Effector memory CD8-positive, alpha-beta T cell (primary cell): ENCODE measurements at regions not wholly inside any gene's neighbourhood (a gene's known extent, or its start where the extent isn't known, plus 50 kb on each side); places are given as distances from the start of the nearest gene placed in this dataset.

ENCODE experiments used
- ATAC-seq: fragments of 150-1000 bp; cut with Tn5 transposase; replicated peaks from 2 replicates; pipeline ENCODE4 v1.10.0; 2021; ENCODE audit warnings: mild to moderate bottlenecking, moderate library complexity
- DNase-seq, 3 experiments: peaks; one replicate each; pipeline ENCODE4 v3.0.0; 2021
- H3K27ac Mint-ChIP-seq, 2 donors: one replicate each; pipeline ENCODE4 v1.8.0; 2022; ENCODE audit warnings: mild to moderate bottlenecking in 2 of 2, mixed read lengths in 2 of 2, moderate library complexity in 2 of 2
- H3K27me3 Mint-ChIP-seq, 2 donors: one replicate each; pipeline ENCODE4 v1.8.0; 2022; ENCODE audit warnings: mixed read lengths in 2 of 2
- H3K36me3 Mint-ChIP-seq: one replicate; pipeline ENCODE4 v1.8.0; 2022; ENCODE audit warnings: mild to moderate bottlenecking, moderate library complexity, mixed read lengths; ENCODE audit not compliant: insufficient read depth
- H3K4me1 Mint-ChIP-seq, 2 donors: one replicate each; pipeline ENCODE4 v1.8.0; 2022; ENCODE audit warnings: low read depth in 2 of 2, mixed read lengths in 2 of 2
- H3K4me3 Mint-ChIP-seq, 2 donors: one replicate each; pipeline ENCODE4 v1.8.0; 2022; ENCODE audit warnings: mild to moderate bottlenecking in 2 of 2, mixed read lengths in 2 of 2, moderate library complexity in 2 of 2
- H3K9me3 Mint-ChIP-seq, 2 donors: one replicate each; pipeline ENCODE4 v1.8.0; 2022; ENCODE audit warnings: mixed read lengths in 2 of 2

- Mint-ChIP-seq H3K9me3 (no peaks in the 10 kb centered on the region), H3K36me3 (no peaks in the 10 kb centered on the region), H3K27ac (no peak overlapping the region), H3K4me1 (no peaks in the 10 kb centered on the region), H3K27me3 (peaks cover 5 to 21% of the 10 kb centered on the region in 2 donors), H3K4me3 (no peak overlapping the region)
- DNase-seq: no peak
- no peak for ATAC-seq
Observed at GRCh38 chr7:25515633-25516275, 287.5 kb upstream of the NPVF start.

DNA sequence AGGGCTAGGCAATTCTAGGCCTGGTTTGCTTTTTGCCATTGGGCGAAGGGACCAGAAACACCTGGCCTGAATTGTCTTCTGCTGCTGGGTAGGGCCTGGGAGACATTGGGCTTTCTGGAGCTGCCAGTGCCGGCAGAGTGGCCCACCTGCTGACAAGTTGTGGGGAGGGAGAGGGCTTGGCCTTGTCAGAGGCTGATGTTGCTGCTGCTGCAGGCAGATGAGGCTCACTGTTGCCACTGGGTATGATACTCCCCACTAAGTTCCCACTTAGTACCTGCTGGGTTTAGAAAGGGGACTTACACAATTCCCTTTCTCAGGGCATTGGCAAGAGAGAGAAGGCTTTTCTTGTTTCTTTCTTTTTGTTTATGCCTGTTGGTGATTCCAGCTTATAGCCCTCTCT is 289.6 kb upstream of the NPVF start:
- ATAC-seq: no peak
- Mint-ChIP-seq H3K4me1 (no peaks in the 10 kb centered on the region), H3K9me3 (no peaks in the 10 kb centered on the region), H3K36me3 (no peaks in the 10 kb centered on the region), H3K4me3 (no peak overlapping the region), H3K27me3 (peaks cover 5 to 27% of the 10 kb centered on the region in 2 donors), H3K27ac (no peak overlapping the region)
- DNase-seq: no peak

- no peak overlapping the region for H3K4me3 Mint-ChIP-seq
- peaks cover 13 to 42% of the 10 kb centered on the region in 2 donors for H3K27me3 Mint-ChIP-seq
- DNase-seq (no peak), ATAC-seq (no peak)
- H3K9me3 Mint-ChIP-seq: no peaks in the 10 kb centered on the region
- H3K4me1 Mint-ChIP-seq: no peaks in the 10 kb centered on the region
- no peaks in the 10 kb centered on the region for H3K36me3 Mint-ChIP-seq
- H3K27ac Mint-ChIP-seq: no peak overlapping the region
Observed at GRCh38 chr7:25520017-25520416, 291.7 kb upstream of the NPVF start.

DNA sequence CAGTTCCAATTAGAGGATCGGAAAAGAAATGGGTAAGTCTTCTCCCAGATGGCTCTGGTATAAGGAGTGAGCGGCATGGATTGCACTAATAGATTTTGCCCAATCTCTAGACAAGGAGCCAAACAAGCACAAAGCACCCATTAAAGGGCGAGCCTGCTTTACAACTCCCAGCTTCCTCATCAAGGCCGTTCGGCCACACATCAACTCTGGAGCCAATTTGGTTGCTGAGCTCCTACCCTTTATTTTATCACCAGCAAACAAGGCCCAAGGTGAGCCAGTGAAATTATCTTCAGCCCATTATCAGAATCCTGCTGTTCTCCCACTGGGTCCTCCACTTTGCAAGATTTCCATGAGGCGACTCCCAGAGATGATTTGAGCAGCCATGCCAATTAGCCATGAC is 292.2 kb upstream of the NPVF start:
- H3K36me3 Mint-ChIP-seq: no peaks in the 10 kb centered on the region
- no peak for DNase-seq
- H3K27me3 Mint-ChIP-seq: peaks cover 17 to 47% of the 10 kb centered on the region in 2 donors
- no peaks in the 10 kb centered on the region for H3K9me3 Mint-ChIP-seq
- no peak overlapping the region for H3K27ac Mint-ChIP-seq
- no peak overlapping the region for H3K4me3 Mint-ChIP-seq
- ATAC-seq: no peak
- H3K4me1 Mint-ChIP-seq: no peaks in the 10 kb centered on the region

DNA sequence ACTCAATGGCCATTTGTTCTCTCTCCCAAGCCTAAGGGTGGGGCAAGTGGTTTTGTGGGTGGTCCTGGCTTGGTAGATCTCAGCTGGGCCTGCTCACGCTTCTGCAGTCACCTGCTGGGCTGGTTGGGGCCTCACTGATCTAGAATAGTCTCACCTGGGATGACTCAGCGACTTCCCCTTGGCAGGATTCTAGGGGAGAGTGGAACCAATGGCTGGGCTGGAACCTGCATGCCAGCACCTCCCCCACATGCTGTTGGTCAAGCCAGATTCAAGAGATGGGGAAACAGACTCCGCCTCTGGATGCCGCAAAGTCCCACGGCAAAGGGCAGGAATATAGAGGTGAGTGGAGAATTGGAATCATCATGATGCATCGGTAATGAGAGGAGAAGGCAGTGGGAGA is 292.9 kb upstream of the NPVF start:
- Mint-ChIP-seq H3K27me3 (peaks cover 23 to 53% of the 10 kb centered on the region in 2 donors), H3K4me1 (no peaks in the 10 kb centered on the region), H3K9me3 (no peaks in the 10 kb centered on the region), H3K36me3 (no peaks in the 10 kb centered on the region), H3K4me3 (no peak overlapping the region), H3K27ac (no peak overlapping the region)
- DNase-seq (no peak), ATAC-seq (no peak)

- Mint-ChIP-seq H3K9me3 (no peaks in the 10 kb centered on the region), H3K4me3 (no peak overlapping the region), H3K36me3 (no peaks in the 10 kb centered on the region), H3K4me1 (no peaks in the 10 kb centered on the region), H3K27ac (no peak overlapping the region), H3K27me3 (peaks cover 25 to 56% of the 10 kb centered on the region in 2 donors)
- no peak for ATAC-seq
- DNase-seq: no peak
Observed at GRCh38 chr7:25522727-25523126, 294.4 kb upstream of the NPVF start.

DNA sequence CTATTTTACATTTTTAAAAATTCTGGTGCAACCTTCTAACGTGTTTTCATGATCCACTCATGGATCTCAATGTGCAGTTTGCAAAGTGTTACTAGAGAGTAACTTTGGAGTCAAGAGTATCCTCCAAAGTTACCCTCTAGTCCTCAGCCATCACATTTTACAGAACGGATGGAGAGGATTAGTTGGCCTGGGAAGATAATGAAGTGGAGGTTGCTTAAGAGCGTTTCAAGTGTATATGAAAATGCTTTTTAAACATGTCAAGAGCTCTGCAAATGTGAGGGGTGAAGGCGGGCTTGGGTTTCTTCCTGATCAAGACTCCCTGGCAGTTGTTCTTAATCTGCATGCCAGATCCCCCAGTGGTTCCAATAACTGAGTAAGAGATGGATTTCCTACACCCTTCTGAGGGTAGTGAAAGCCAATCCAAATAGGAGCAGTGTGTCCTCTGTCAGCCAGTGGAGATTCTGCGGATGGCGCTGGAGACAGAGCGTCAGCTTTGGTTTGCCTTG is 299.4 kb upstream of the NPVF start:
- no peak overlapping the region for H3K4me3 Mint-ChIP-seq
- ATAC-seq (no peak), DNase-seq (no peak)
- no peaks in the 10 kb centered on the region for H3K36me3 Mint-ChIP-seq
- no peaks in the 10 kb centered on the region for H3K4me1 Mint-ChIP-seq
- H3K9me3 Mint-ChIP-seq: no peaks in the 10 kb centered on the region
- H3K27me3 Mint-ChIP-seq: peaks cover 26 to 53% of the 10 kb centered on the region in 2 donors
- H3K27ac Mint-ChIP-seq: no peak overlapping the region

- no peaks in the 10 kb centered on the region for H3K9me3 Mint-ChIP-seq
- ATAC-seq (no peak), DNase-seq (no peak)
- H3K36me3 Mint-ChIP-seq: no peaks in the 10 kb centered on the region
- H3K27ac Mint-ChIP-seq: no peak overlapping the region
- H3K4me1 Mint-ChIP-seq: no peaks in the 10 kb centered on the region
- H3K27me3 Mint-ChIP-seq: peaks cover 18 to 43% of the 10 kb centered on the region in 2 donors
- H3K4me3 Mint-ChIP-seq: no peak overlapping the region
Observed at GRCh38 chr7:25529320-25529719, 301.0 kb upstream of the NPVF start.

GRCh38 chr7:25536851-25537250 is 308.6 kb upstream of the NPVF start:
- Mint-ChIP-seq H3K36me3 (no peaks in the 10 kb centered on the region), H3K4me3 (no peak overlapping the region), H3K4me1 (no peaks in the 10 kb centered on the region), H3K9me3 (no peaks in the 10 kb centered on the region), H3K27me3 (peaks cover 18 to 21% of the 10 kb centered on the region in 2 donors), H3K27ac (no peak overlapping the region)
- ATAC-seq (no peak), DNase-seq (no peak)

DNA sequence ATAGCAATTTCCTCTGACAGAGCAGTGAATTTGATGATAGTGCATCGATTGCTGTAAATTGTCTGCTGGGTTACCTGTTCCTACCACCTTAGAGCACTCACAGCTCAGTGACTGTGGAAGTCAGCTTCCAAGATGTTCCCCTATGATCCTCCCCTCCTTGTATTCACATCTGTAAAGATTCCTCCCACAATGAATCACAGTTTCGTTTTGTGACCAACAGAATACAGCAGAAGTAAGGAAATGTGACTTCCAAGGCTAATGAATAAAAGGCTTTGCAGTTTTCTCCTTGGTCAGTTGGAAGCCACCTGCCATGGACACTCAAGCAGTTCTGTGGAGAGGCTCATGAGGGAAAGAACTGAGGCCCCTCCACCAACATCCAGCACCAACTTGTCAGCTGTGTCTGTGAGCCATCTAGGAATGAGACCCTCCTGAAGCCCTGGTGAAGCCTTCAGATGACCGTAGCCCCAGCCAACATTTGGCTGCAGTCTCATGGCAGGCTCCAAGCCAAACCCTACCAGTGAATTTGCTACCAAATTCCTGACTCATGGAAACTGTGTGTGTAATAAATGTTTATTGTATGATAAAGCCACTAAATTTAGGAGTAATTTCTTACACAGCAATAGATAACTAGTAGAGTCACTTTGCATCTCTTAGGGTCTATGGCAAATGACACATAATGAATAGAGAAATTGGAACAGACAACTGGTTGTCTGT is 309.5 kb upstream of the NPVF start:
- no peaks in the 10 kb centered on the region for H3K36me3 Mint-ChIP-seq
- H3K4me1 Mint-ChIP-seq: no peaks in the 10 kb centered on the region
- ATAC-seq: no peak
- no peaks in the 10 kb centered on the region for H3K9me3 Mint-ChIP-seq
- H3K27me3 Mint-ChIP-seq: peaks cover 20 to 27% of the 10 kb centered on the region in 2 donors
- H3K27ac Mint-ChIP-seq: no peak overlapping the region
- no peak for DNase-seq
- no peak overlapping the region for H3K4me3 Mint-ChIP-seq

DNA sequence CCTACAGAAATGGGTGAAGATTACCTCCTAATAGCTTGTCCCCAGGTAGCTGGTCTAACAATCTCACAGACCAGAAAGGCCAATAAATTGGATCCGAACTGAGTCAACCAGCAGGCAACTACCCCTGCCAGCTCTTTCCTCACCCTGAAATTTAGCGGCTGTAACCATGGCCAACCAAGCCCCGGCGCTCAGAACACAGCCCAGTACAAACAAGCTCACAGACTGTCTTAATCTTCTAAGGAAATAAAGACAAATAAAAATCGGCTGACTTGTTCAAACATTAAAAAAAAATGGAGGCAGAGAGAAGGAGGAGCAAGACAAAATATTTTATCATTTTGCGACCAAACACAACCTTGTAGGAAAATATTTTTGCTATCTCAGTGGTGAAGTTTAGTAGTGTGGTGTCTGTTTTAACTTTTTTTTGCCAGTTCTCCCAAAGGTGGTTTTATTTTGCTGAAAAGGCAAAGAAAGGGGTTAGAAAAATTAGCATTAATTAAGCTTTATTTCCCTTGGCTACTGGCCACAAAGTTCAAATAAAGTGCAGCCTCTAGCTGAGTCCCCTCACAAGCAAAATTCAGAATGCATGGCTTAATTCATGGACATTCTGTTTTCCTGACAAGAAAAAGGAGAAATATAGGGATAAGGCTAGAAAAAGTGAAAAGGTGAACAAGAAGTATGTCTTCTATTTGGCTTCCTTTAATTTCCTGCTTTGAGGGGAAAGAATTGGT is 313.0 kb upstream of the NPVF start:
- Mint-ChIP-seq H3K9me3 (no peaks in the 10 kb centered on the region), H3K4me1 (no peaks in the 10 kb centered on the region), H3K27me3 (peaks cover 38 to 46% of the 10 kb centered on the region in 2 donors), H3K4me3 (no peak overlapping the region), H3K27ac (no peak overlapping the region), H3K36me3 (no peaks in the 10 kb centered on the region)
- ATAC-seq (no peak), DNase-seq (no peak)

- no peak for ATAC-seq
Observed at GRCh38 chr7:25541877-25542276, 313.6 kb upstream of the NPVF start.

DNA sequence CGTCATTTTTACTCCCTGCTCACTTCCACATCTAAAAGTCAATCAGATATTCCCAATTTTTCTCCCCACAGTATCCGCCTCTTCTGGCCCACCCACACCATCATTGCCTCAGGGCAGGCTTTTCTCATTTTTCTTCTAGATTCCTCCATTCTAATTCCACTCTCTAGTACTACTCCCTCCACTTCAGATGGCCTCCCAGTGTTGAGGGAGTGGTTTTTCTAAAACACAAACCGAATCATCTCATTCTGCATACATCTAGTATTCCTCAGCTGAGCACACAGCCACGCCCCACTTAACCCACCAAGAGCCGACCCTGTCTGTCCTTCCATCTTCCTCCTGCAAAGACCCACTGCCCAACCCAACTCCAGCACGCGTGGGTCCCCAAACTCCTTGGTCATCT is 314.9 kb upstream of the NPVF start:
- H3K27ac Mint-ChIP-seq: no peak overlapping the region
- peaks cover 47 to 49% of the 10 kb centered on the region in 2 donors for H3K27me3 Mint-ChIP-seq

More at GRCh38 chr7:25541877-25542276, 313.6 kb upstream of the NPVF start:
- peaks cover 38 to 43% of the 10 kb centered on the region in 2 donors for H3K27me3 Mint-ChIP-seq
- no peak overlapping the region for H3K4me3 Mint-ChIP-seq
- H3K36me3 Mint-ChIP-seq: no peaks in the 10 kb centered on the region
- no peak overlapping the region for H3K27ac Mint-ChIP-seq
- no peaks in the 10 kb centered on the region for H3K4me1 Mint-ChIP-seq
- H3K9me3 Mint-ChIP-seq: no peaks in the 10 kb centered on the region
- no peak for DNase-seq

More for the DNA sequence above, 314.9 kb upstream of the NPVF start:
- no peaks in the 10 kb centered on the region for H3K36me3 Mint-ChIP-seq
- ATAC-seq (no peak), DNase-seq (no peak)
- H3K9me3 Mint-ChIP-seq: no peaks in the 10 kb centered on the region
- no peak overlapping the region for H3K4me3 Mint-ChIP-seq
- H3K4me1 Mint-ChIP-seq: no peaks in the 10 kb centered on the region
